ENCODE measurements at regions not wholly inside any gene's neighbourhood (a gene's known extent, or its start where the extent isn't known, plus 50 kb on each side); places are given as distances from the start of the nearest gene placed in this dataset.

DNA sequence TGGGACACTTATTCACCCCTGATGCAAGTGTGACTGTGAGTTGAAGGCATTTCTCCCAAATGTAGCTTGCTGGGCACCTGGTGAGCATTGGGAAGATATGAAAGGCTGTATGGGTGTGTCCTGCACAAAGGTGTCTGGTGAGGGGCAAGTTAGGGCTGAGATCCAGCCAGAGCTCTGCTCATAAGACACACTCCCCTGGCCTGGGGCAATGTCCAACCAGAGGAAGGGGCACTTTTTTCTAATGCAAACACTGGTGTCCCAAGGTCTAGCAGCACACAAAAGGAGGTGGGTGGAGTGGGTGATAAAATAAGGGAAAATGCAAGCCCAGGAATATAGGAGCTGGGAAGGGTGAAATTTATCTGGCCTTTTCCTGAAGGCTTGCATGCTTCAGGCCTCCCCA, 57.0 kb upstream of the TRABD2B start:
- DNase-seq (ENCODE audit: low read depth), result no peak

- no peak for DNase-seq (ENCODE audit: low read depth)
These were observed 55.7 kb upstream of the TRABD2B start for GRCh38 chr1:48052923-48053291.

- DNase-seq (ENCODE audit: low read depth), result no peak
These were observed 54.4 kb upstream of the TRABD2B start for GRCh38 chr1:48051466-48052126.

- no peak for DNase-seq (ENCODE audit: low read depth)
These were observed 52.8 kb upstream of the TRABD2B start for GRCh38 chr1:48049823-48050535.

- no peak for DNase-seq (ENCODE audit: low read depth)
These were observed 51.8 kb upstream of the TRABD2B start for GRCh38 chr1:48048980-48049379.

DNA sequence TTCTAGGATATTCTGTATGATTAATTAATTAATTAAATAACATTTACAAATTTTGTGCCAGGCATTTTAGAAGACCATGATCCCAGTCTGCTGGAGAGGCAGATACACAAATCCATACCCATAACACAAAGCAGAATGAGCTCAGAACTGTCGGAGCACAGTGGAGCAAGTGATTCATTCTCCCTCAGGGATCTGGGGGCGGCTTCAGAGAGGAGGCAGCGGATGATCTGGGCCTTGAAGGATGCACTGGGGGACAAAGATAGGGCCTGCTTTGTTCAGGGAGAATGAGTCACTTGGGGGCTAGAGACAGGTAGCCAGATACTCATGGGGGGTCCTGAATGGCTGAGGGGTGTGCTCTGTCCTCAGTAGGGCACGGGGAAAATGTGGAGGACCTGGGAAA, 50.9 kb upstream of the TRABD2B start:
- DNase-seq (ENCODE audit: low read depth), result no peak

DNA sequence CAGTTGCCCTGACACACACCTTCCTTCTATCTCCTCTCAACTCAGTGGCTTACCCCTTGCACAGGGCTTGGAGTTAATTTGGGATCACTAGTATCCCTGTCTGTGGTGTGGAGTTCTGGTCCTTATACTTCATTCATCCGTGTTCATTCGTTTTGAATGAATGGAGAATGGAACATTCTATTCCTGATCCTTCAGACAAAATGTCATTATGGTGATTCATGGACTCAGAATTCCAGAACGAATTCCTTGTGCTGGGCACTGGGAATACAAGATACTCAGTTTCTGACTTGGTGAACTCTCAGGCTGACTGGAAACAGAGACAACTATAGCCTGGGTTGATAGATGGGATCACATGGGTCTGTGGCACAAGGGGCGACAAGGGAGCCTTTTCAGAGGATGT, 49.9 kb upstream of the TRABD2B start:
- DNase-seq (ENCODE audit: low read depth), result no peak

All from activated T-cell treated with anti-CD3 and anti-CD28 coated beads for 1 hour (primary cell).